AG04449 (cell line): ENCODE measurements at regions not wholly inside any gene's neighbourhood (a gene's known extent, or its start where the extent isn't known, plus 50 kb on each side); places are given as distances from the start of the nearest gene placed in this dataset.

Experiments used
- CTCF ChIA-PET: fragments of 350-600 bp; formaldehyde crosslinking; extraction: SDS; loops from one replicate; lab custom pipeline; 2021; ENCODE audit warnings: antibody characterized with exemption; lab: Yijun Ruan, JAX
- POLR2A ChIA-PET: fragments of 400-600, 350-600 bp; formaldehyde crosslinking; extraction: SDS; loops from one replicate; lab custom pipeline; 2020; ENCODE audit warnings: antibody characterized with exemption, inconsistent platforms; lab: Yijun Ruan, JAX
- DNase-seq: peaks from one replicate; pipeline ENCODE4 v3.0.0-alpha.2; 2010; ENCODE audit warnings: low read depth, low spot score
- H3K4me3 ChIP-seq: 2 replicates; pipeline ENCODE4 v1.5.1; 2011; ENCODE audit warnings: low read depth, mild to moderate bottlenecking, control low read depth, low read length
- TF ChIP-seq, protein P1 (sequence below): IDR thresholded peaks from one replicate; pipeline ENCODE4 v1.5.1; 2011; ENCODE audit warnings: mild to moderate bottlenecking, moderate library complexity, low read length, control low read depth, inconsistent platforms; ENCODE audit not compliant: insufficient read depth; ENCODE audit errors: missing control alignments

DNA sequence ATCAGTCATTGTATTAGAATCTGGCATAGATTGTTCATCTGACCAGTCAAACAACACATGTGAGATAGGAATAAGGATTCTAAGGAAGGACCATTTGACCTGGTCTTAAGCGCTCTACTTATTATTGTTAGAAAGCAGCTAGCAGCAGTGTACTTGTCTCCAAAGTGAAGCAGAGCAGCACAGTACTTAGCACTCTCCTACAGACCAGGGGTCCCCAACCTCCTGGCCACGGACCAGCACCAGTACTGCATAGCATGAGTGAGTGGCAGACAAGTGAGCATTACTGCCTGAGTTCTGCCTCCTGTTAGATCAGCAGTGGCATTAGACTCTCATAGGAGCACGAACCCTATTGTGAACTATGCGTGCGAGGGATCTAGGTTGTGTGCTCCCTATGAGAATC lies 135.9 kb upstream of the SPRY1 start:
- no peak overlapping the region for H3K4me3 ChIP-seq
- TF ChIP-seq, protein P1, sequence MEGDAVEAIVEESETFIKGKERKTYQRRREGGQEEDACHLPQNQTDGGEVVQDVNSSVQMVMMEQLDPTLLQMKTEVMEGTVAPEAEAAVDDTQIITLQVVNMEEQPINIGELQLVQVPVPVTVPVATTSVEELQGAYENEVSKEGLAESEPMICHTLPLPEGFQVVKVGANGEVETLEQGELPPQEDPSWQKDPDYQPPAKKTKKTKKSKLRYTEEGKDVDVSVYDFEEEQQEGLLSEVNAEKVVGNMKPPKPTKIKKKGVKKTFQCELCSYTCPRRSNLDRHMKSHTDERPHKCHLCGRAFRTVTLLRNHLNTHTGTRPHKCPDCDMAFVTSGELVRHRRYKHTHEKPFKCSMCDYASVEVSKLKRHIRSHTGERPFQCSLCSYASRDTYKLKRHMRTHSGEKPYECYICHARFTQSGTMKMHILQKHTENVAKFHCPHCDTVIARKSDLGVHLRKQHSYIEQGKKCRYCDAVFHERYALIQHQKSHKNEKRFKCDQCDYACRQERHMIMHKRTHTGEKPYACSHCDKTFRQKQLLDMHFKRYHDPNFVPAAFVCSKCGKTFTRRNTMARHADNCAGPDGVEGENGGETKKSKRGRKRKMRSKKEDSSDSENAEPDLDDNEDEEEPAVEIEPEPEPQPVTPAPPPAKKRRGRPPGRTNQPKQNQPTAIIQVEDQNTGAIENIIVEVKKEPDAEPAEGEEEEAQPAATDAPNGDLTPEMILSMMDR, result no peak
- no peak for DNase-seq
- ChIA-PET POLR2A (no interaction called here), CTCF (no interaction called here)

DNA sequence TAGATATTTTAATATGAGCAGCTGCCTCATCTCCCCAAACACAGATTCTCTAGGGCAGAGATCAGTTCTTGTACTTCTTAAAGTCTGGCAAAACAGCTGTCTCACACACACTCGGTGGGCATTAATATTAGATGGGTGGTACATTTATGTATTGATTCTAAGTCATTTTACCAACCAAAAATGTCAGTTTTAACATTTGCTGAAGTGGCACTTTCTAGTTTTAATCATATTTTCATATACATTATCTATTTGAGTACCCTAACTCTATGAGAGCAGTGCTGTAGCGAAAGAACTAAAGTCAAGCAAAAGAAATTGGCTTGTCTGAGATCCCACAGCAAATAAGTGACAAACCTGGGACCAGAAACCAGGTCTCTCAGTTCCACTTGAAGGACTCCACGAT lies 134.5 kb upstream of the SPRY1 start:
- TF ChIP-seq, protein P1, result no peak
- ChIA-PET CTCF (no interaction called here), POLR2A (no interaction called here)
- H3K4me3 ChIP-seq, result no peak overlapping the region
- DNase-seq, result no peak

DNA sequence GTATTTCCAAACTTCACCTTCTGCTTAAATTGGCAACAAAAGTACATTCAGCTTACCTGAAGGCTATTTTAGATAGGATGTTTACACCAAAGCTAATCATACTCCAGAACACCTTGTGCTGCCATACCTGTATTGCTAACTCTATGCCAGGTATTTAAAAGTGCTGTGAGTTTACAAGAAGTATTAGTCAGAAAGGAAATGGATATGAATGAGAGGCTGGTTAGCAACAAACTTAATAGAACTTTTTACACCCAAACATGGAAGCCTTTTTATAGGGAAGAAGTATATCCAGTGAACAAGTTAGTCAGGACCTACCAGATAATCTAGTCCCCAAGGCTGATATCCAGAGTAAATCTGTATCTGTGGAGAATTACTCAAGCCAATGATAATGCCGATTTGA lies 131.2 kb upstream of the SPRY1 start:
- ChIA-PET POLR2A (no interaction called here), CTCF (interaction anchor here (1.1 kb wide), 1 partner anchor 12 kb away, joined by 3 read pairs; no protein-coding TSS in a partner anchor)
- DNase-seq, result no peak
- H3K4me3 ChIP-seq, result no peak overlapping the region
- TF ChIP-seq, protein P1, result no peak

DNA sequence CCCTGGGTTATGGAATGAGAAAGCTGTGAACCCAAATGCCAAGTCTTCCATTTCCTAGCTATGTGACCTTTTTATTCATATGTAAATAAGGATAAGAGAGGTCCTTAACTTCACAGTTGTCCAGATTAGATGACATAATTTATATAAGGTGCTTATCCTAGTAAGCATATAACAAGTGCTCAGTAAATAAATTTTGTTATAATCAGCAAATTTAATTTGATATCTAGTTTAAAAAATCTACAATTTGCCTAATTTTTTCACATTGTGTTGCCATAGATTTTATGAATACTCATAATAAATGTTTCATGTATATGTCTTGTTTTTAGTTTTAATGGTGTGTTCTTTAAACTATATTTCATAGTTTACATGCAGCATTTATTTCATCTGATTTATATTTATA lies 130.4 kb upstream of the SPRY1 start:
- TF ChIP-seq, protein P1, result no peak
- POLR2A ChIA-PET, result no interaction called here
- CTCF ChIA-PET, result interaction anchor here (0.9 to 1.1 kb wide), 2 partner anchors 13 to 19 kb away, joined by 3 read pairs; no protein-coding TSS in a partner anchor

DNA sequence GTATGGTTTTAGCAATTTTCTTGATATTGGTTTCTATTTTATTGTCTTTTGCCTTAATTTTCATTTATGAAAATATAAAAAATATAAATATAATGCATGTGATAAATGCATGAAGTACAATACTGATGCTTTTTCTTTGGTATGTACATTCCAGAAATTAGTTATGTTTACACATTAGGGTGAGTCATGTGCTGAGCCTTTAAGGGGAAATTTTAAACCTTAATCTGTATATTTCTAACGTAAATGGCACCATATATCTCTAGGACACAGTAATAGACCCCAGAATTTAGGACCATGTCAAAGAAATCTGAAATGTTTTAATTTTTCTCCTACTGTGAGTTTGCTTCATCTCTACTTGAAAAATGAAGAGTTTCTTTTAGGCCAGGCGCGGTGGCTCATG lies 117.8 kb upstream of the SPRY1 start:
- no peak for DNase-seq
- TF ChIP-seq, protein P1, result no peak
- ChIA-PET POLR2A (no interaction called here), CTCF (no interaction called here)
- H3K4me3 ChIP-seq, result no peak overlapping the region

More for the DNA sequence above, 130.4 kb upstream of the SPRY1 start:
- no peak for DNase-seq
- H3K4me3 ChIP-seq, result no peak overlapping the region

DNA sequence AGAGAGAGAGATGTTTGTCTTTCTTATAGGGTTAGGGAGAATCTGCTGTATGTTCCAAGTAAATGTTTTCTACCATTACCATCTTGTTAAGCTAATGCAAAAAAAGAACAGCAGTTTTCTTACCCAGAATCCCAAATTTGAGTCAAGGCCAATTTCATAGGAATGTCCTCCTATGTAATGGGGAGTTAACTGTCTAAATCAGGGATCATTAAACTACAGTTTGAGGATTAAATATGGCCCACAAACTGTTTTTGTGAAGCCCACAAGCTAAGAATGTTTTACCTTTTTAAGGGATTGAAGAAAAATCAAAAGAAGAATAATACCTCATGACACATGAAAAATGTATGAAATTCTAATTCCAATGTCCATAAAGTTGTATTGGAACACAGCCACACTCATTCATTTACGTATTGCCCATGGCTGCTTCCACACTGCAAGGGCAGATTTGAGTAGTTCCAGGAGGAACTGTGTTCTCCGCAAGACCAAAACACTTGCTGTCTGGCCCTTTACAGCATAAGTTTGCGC lies 113.2 kb upstream of the SPRY1 start:
- no peak overlapping the region for H3K4me3 ChIP-seq
- TF ChIP-seq, protein P1, result no peak
- no peak for DNase-seq
- ChIA-PET POLR2A (interaction anchor here (0.6 kb wide), 1 partner anchor 13 kb away, joined by 3 read pairs; no protein-coding TSS in a partner anchor), CTCF (no interaction called here)
